Activated CD8-positive, alpha-beta memory T cell treated with anti-CD3 and anti-CD28 coated beads, Interleukin-2, amount 50 U/mL, for 4 hours (primary cell): ENCODE measurements at regions not wholly inside any gene's neighbourhood (a gene's known extent, or its start where the extent isn't known, plus 50 kb on each side); places are given as distances from the start of the nearest gene placed in this dataset.

Experiments used
- DNase-seq: peaks from one replicate; pipeline ENCODE4 v3.0.0-alpha.2; 2020

DNA sequence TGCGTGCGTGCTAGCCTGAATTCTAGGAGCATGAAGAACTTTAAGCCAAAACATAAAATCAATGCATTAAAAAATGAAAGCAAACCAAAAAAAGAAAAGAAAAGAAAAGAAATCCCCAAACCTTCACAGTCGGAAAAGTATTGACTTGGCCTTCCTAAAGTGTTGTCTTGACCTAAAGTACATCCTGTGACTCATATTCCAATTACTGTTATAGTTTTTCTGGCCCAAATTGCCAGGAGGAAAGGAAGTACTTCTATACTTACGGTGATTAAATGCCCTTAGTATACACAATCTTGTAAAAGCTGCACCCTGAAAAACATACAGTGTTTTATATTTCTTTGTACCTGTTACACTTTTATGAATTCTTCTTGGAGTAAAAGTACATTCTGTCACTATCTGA, 512.8 kb downstream of the ANKRD50 start:
- no peak for DNase-seq

GRCh38 chr4:124201636-124202035, 510.9 kb downstream of the ANKRD50 start:
- DNase-seq = no peak

- no peak for DNase-seq
Observed at GRCh38 chr4:124202099-124202498, 510.4 kb downstream of the ANKRD50 start.

- no peak for DNase-seq
Observed at GRCh38 chr4:124203613-124204238, 508.8 kb downstream of the ANKRD50 start.

DNA sequence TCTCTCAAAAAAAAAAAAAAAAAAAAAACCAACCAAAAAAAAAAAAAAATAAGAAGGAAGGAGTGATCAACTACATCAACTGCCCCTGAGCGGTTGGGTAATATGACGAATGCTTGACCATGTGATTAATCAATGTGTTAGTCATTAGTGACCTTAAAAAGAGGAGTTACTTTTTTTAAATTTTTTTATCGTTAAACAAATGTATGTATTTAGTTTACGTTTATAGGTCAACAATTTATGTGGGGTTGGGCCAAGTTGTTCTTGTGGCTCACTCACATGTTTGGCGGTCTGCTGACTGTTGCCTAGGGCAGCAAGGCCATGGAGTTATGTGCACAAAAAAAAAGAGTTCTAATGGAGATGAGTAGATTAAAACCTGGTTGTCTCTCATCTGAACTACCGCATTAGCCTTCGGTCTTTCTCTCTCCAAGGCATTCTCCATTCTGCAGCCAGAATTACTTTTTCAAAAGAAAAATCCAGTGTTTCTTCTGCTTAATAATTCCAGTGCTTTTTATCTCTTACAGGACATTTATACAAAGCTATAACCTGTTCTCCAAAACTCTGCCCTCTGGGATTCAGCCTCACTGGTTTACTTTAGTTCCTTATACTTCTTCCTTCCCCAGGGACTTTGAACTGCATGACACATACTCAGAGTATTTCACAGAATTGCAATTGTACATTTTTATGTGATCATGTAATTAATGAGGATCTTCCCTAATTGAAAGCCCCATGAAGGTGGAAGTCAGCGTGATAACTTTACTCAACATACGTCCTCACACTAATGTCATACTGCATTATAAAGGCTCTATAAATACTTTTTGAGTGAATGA, 505.5 kb downstream of the ANKRD50 start:
- no peak for DNase-seq

- no peak for DNase-seq
Observed at GRCh38 chr4:124209211-124209610, 503.3 kb downstream of the ANKRD50 start.

- no peak for DNase-seq
Observed at GRCh38 chr4:124209626-124210025, 502.9 kb downstream of the ANKRD50 start.

- no peak for DNase-seq
Observed at GRCh38 chr4:124210746-124211145, 501.8 kb downstream of the ANKRD50 start.

- no peak for DNase-seq
Observed at GRCh38 chr4:124212815-124213630, 499.5 kb downstream of the ANKRD50 start.

GRCh38 chr4:124219389-124219788, 493.1 kb downstream of the ANKRD50 start:
- DNase-seq = no peak

DNA sequence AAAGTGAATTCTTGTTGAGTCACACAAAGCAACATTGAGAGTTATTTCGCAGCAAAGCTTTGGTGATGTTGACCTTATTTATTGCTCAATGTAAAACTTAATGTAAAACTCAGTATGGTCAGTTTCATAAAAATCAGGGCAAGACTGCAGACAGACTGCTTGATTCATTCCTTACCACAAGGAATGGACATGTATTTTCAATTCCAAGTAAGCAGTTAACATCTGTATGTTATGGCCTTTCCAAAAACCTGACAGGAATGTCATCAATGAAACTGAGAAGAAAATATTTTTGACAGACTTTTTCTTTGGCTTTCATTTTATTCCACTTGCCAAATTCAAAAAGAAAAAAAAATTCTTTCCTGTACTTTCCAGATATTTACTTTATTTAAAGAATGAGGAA, 488.3 kb downstream of the ANKRD50 start:
- no peak for DNase-seq

DNA sequence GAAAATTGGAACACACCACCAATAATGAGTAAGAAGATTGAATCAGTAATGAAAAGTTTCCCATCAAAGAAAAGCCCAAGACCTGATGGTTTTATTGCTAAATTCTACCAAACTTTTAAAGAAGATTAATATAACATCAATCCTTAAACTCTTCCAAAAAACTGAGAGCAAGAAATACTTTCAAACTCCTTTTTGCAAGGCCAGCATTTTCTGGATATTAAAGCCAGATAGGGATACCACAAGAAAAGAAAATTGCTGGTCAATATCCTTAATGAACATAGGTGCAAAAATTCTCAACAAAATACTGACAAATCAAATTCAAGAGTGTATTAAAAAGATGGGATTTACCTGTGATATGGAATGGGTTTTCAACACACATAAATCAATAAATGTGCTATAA, 484.6 kb downstream of the ANKRD50 start:
- DNase-seq = no peak

GRCh38 chr4:124230268-124230667, 482.3 kb downstream of the ANKRD50 start:
- DNase-seq = no peak

DNA sequence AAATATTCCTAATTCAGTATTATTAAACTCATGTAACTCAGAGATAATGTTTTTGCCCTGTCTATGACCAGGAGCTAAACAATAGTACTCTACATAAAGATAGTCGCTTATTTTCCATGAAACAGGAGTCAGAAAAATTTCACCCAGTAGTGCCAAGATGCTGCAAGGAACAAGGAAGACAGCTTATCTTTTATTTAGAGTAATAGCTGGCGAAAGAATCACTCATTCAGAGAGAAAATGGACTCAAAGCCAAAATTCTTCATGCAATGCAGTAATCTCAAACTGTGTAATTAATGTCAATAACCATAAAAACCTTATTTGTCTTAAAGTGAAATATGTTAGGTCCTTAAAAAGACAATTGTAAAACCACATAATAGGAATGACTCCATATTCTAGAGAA, 477.8 kb downstream of the ANKRD50 start:
- no peak for DNase-seq

GRCh38 chr4:124243671-124244366, 468.7 kb downstream of the ANKRD50 start:
- DNase-seq = no peak

DNA sequence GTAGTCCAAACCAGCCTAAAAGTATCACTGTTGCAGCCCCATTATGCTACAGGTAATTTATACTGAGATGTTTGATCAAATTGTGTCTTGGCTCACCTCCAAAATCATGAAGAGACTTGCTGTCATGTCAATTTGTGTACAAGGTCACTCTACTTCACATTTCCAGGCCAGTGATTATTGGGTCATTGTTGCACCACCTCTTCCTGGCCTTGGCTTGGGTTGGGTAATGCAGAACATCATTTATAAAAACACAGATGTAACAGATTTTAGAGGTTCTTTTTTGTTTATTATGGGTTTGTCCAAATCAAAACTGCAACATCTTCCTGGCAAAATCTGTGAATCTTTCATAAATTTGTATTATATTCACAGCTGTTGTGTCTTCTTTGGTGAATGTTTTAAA, 459.5 kb downstream of the ANKRD50 start:
- DNase-seq = no peak

DNA sequence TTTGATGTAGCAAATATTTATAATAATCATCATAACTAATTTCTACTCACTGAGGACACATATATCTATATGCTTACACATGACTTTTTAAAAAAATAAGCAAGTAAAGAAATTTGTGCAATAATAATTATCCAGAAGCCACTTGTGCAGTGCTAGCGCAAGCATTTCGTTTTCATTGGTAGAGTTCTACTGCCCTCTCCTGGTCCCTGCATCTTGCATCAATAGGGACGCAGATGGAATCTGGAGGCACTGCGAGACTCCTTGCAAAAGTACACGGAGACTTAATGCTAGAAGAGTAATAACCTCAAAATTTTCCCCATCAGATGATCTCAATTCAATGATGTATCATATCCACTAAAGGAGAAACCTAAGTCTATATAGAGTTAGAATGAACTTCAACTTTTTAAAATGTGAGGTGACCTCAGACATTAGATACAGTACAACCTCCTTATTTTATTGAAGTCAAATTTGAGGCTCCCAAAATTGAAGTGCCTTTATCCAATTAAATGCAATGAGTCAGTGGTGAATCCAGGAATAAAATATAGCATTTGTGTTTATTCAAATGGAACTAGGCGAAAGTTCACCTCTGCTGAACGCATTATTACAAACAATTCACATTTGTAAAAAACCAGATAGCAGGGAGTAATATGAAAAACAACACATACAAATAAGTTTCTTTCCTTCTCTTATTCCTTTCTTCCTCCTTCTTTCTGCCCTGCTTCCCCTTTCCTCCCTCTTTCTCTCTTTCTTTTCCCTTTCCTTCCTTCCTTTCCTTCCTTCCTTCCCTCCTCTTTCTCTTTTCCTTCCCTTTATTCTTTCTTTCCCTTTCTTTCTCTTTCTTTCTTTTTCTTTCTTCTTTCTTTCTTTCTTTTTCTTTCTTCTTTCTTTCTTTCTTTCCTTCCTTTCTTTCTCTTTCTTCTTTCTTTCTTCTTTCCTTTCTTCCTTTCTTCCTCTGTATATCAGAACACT, 450.0 kb downstream of the ANKRD50 start:
- DNase-seq = peak; percentile 21

DNA sequence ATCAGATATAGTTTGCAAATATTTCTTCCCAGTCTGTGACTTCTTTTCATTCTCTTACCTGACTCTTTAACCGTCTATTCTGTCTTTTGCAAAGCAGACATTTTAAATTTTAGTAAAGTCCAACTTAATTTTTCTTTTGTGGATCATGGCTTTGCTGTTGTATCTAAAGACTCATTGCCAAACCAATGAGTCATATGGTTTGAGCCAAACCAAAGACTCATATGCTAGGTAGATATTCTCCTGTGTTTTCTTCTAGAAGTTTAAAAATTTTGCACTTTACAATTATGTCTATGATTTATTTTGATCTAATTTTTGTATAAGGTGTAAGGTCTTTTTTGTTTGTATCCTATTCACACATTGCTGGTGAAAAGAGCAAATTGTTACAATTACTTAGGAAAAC, 446.8 kb downstream of the ANKRD50 start:
- DNase-seq = no peak

DNA sequence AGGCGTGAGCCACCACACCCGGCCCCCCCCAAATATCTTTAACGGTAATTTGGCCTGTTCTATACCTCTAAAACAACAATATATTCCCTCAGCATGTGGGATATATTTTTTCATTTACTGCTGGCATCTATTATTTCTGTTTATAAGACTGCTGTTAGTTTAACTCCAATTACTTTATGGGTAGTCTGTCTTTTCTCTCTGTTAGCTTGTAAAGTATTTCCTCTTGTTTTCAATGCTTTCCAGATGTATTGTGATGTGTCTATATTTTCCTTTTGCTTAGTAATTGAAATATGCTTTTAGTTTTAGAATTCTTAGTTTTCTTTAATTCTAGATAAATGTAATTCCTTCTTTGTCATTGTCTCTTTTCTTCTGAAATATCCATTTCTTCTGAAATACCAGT, 445.8 kb downstream of the ANKRD50 start:
- no peak for DNase-seq

DNA sequence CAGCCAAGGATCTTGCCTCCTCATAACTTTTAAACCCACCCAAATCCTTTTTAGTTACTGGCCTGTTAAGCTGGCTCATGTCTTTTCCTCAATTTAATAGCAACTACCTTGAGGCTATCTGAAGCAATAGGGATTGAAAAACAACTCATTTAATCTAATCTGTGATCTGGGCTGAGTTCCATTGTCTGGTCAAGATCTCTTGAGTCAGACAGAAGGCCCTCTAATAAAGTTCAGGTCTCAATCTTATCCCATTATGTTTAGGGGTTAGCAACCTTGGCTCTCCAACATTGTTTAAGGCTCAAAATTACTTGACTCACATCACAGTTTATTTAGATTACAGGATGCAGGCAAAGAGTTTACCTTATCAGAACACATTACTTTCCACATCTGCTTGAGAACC, 436.1 kb downstream of the ANKRD50 start:
- DNase-seq = no peak

DNA sequence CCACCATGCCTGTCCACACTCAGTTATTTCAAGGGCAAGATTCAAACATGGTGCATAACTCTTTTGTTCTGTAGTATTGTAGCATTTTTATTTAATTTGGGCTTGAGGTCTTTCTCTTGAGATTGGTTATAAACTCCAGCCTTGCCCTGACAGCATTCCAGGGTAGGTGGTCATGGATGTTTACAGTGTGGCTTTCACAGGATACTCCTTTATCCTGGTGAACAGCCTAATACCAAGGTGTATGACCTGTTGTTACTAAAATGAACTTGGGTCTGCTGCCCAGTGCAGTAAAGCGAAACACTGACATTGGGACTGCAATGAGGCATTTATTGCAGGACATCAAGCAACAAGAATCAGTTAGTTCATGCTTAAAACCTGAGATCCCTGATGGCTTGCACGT, 434.8 kb downstream of the ANKRD50 start:
- no peak for DNase-seq

- no peak for DNase-seq
Observed at GRCh38 chr4:124278477-124278876, 434.1 kb downstream of the ANKRD50 start.
